GM18499 (cell line): ENCODE measurements at regions not wholly inside any gene's neighbourhood (a gene's known extent, or its start where the extent isn't known, plus 50 kb on each side); places are given as distances from the start of the nearest gene placed in this dataset.
"Not testable (repeated sequence)": the region's sequence is repeated elsewhere in the genome, so short reads cannot be mapped to it uniquely, and the experiment has no call there.

Source experiments
- ATAC-seq: cut with Tn5 transposase; IDR thresholded peaks from one replicate; pipeline ENCODE4 v1.9.1; 2021; ENCODE audit warnings: moderate number of reproducible peaks; ENCODE audit not compliant: insufficient read depth, unreplicated experiment

DNA sequence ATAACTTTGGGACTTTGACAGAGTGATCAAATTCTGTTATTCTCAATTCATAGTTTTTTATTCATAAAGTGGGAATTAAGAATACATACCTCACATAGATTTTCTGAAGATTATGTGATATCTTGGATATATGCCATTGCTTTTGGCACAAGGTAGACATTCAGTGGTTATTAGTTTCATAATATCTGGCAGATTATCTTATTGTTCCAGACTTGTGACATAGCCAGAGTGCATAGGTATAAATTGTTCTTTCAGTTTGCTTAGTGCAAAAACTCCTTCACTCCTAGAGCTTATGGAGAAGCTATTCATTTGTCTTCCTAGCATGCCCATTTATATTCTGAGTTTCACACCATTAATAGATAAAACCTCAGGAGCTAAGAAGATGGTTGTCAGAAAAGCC, 222.0 kb downstream of the KCNE4 start:
- no peak for ATAC-seq

DNA sequence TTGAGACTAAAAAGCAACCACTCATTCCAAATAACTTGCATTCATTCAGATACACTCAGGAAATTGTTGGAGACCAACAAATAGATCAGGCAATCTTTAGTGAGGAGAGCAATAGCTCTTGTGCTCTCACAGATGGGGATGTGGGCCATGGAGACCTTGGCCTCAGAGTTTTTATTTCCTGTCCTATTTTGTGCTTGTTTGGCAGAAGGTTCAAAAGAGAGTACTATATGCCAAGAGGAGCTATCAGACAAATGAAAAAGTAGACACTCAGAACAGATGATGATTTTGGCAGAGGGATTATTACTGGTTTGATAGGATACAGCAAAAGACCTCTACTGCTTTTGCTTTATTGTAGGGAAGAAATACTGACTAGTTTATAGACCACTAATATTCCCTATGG, 230.2 kb downstream of the KCNE4 start:
- ATAC-seq: no peak

DNA sequence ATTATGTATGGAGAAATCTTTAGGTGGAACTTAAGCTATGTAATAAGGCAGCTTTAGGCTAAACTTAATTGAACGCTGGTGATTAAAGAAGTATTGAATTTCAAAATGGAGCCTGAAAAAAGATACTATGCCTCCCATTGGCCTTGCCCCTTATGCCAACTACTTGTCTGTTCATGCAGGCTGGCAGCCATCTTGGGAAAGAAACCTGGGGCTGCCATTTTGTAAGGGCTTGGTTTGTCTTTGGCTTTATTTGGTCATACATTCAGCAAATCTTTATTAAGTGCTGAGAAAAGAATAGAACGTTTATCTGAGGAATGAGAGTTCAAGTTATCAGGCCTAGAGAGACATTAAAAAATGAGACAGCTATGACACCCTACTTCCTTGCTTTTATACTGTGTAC, 231.3 kb downstream of the KCNE4 start:
- no peak for ATAC-seq

GRCh38 chr2:223283771-223284170, 231.8 kb downstream of the KCNE4 start:
- ATAC-seq: no peak

GRCh38 chr2:223285370-223286265, 233.6 kb downstream of the KCNE4 start:
- ATAC-seq: no peak

GRCh38 chr2:223294756-223295155, 242.8 kb downstream of the KCNE4 start:
- ATAC-seq: no peak

DNA sequence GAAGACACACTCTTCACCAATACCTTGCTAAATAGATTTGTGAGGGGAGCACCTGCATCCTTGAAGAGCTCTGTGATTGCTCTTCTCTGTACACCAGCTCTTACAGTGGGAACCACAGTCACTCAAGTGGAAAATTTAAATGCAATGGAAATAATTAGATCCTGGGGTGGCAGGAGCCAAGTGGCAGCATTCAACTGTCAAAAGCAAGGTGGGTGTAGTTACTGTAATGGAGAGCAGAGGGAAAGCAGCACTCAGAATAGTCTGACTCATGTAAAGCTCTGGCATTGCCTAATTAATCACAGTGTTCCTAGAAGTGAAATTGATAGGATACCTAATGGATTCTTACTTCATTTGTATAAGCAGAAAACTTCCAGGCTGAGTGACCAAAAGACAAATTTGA, 245.8 kb downstream of the KCNE4 start:
- no peak for ATAC-seq

GRCh38 chr2:223298329-223298728, 246.3 kb downstream of the KCNE4 start:
- ATAC-seq: not testable (repeated sequence)

GRCh38 chr2:223300326-223300725, 248.3 kb downstream of the KCNE4 start:
- no peak for ATAC-seq

DNA sequence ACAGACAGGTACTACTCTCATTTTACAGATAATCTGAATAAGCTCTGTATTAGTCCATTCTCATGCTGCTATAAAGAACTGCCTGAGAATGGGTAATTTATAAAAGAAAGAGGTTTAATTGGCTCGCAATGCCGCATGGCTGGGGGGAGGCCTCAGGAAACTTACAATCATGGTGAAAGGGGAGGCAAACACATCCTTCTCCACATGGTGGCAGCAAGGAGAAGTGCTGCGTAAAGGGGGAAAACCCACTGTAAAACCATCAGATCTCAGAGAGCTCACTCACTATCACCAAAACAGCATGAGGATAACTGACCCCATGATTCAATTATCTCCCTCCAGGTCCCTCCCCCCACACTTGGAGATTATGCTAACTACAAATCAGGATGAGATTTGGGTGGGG, 254.4 kb downstream of the KCNE4 start:
- ATAC-seq: no peak

DNA sequence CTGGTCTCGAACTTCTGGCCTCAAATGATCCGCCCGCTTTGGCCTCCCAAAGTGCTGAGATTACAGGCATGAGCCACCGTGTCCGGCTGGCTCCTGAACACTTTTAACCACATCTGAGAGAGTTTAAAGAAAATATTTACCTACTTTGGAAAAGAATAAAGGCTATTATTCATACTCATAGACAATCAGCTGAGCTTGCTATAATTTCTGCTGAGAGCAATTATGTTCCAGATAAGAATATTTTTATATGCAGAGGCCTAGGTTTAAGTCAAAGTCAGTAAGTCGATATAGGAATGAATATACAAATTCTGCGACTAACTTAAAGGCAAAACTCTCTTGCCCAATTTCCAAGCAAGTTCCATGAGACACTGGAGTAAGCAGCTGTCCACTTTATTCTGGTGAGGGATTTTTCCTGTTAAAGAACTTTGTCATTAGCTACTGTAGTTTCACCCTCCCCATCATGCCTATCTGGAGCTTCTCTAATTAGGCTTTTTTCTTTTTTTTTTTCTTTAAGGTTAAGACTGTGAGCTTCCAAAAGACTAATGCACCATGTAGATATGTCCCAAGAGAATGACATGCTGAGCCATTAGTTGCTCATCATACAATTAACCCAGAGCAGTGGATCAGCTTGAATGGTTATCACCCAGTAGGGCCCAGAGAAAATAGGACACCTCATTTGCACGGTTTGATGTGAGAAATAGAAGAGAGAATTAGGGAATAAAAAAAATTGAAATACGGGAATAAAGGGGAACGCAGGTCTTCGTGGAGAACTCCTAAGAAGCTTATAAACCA, 260.1 kb downstream of the KCNE4 start:
- ATAC-seq: no peak

DNA sequence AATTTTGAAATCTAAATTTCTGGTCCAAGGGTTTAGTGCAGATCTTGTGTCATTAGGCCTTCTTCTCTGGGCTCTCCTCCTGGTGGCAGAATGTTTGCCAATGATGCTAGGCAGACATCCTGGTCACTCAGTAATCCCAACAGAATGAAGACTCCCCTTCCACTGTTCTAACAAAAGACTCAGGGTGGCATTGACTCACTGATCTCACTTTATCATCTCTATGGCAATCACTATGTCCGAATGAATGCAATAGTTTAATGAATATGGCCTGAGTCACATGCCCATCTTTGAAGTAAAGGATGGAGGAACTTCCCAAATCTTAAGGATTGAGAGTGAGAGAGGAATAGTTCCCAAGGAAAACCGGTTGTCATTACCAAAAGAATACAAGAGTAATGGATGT, 261.1 kb downstream of the KCNE4 start:
- ATAC-seq: no peak

- no peak for ATAC-seq
Measured at GRCh38 chr2:223314811-223315210, 262.8 kb downstream of the KCNE4 start.

GRCh38 chr2:223315813-223316212, 263.8 kb downstream of the KCNE4 start:
- ATAC-seq: no peak

GRCh38 chr2:223316342-223316741, 264.4 kb downstream of the KCNE4 start:
- no peak for ATAC-seq

DNA sequence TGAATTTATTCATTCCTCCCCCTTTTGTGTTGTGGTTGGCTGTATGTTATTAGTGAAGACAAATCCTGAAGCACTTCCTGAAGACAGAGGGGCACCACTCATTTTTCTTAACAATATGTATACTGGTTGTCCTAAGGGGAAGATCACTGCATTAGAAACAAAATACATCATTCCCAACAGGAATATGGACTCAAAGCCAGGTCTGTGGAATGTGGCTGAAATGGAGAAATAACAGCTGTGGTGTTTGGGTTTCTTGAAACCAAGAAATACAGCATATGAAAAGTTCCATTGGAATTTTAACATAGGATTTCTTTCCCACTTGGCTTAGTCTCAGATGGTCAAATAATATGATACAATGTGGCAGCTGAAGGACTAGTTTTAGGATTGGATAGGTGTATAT, 267.6 kb downstream of the KCNE4 start:
- ATAC-seq: no peak

GRCh38 chr2:223324402-223324801, 272.4 kb downstream of the KCNE4 start:
- ATAC-seq: no peak

DNA sequence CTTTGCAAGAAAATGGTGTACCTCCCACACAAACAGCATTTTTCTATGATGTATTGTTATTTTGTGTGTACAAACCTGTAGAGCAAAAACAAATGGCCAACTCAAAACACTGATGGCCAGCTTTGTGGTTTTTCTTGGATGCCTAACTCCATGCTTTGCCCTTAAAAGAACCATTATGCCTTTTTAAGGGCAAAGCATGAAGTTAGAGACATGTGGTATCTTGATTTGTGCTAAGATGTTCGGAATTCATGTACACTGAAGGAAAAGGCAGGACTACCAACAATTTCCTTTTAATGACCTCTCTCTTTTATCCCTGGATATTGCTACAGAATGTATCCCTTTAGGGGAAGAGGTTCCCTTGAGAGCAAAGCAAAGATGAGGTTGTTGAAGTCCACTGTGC, 273.6 kb downstream of the SCG2 start:
- ATAC-seq: no peak

DNA sequence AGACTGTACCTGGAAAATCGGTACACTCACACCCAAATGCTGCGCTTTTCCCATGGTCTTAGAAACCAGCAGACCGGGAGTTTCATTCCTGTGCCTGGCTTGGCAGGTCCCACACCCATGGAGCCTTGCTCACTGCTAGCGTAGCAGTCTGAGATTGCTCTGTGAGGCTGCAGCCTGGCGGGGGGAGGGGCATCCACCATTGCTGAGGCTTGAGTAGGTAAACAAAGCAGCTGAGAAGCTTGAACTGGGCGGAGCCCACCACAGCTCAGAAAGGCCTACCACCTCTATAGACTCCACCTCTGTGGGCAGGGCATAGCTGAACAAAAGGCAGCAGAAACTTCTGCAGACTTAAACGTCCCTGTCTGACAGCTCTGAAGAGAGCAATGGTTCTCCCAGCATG, 271.4 kb downstream of the SCG2 start:
- ATAC-seq: not testable (repeated sequence)

DNA sequence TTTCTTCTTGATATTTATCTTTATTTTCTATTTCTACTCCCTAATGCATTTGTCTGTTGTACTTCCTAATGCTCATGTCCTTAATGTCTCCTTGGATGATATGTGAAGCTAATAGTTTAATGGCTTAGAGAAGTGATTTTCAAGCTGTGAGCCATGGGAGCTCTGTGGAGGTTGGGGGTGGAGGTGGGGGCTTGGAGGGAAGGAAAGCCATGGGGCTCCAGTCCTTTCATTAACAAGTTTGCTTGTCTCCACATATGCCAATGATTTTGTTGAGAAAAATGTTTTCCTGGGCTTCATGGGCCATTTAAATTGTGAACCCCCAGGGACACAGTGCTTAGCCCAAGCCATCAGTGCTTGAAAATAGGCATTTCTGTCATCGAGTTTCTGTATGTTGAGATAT, 264.1 kb downstream of the SCG2 start:
- ATAC-seq: no peak

DNA sequence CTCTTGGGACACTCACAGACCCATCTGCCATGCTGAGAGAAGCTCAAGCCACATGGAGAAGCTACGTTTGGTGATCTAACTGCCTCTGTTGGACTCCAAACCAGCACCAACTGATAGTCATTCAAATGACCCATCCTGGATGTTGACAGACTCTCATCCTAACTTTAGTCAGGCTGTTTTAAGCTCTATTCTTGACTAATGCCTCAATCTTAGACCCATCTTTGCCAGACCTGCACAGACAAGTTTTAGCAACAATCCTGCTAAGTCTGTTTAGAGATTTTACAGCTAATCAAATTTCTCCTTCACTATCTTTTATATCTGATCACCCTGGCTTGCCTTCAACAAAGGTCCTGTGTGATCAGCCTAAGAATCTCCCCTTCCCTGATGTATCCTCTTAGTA, 245.1 kb downstream of the SCG2 start:
- no peak for ATAC-seq

GRCh38 chr2:223363085-223363484, 239.1 kb downstream of the SCG2 start:
- ATAC-seq: no peak
